Endodermal cell (in vitro differentiated cells): ENCODE measurements at regions not wholly inside any gene's neighbourhood (a gene's known extent, or its start where the extent isn't known, plus 50 kb on each side); places are given as distances from the start of the nearest gene placed in this dataset.

Experiments used
- DNase-seq: peaks from one replicate; pipeline ENCODE4 v3.0.0-alpha.2; 2017
- H3K27ac ChIP-seq: 2 replicates; pipeline ENCODE4 v1.5.1; 2013; ENCODE audit warnings: mild to moderate bottlenecking, low read depth, low read length, moderate library complexity
- H3K27me3 ChIP-seq: 2 replicates; pipeline ENCODE4 v1.6.1; 2013; ENCODE audit warnings: mild to moderate bottlenecking, low read length, moderate library complexity; ENCODE audit not compliant: insufficient read depth, control insufficient read depth, poor library complexity, severe bottlenecking
- H3K36me3 ChIP-seq: 2 replicates; pipeline ENCODE4 v1.7.0; 2013; ENCODE audit warnings: mild to moderate bottlenecking, low read length, moderate library complexity; ENCODE audit not compliant: control insufficient read depth, insufficient read depth
- H3K4me1 ChIP-seq: one replicate; pipeline ENCODE4 v1.7.0; 2013; ENCODE audit warnings: low read length; ENCODE audit not compliant: control insufficient read depth, insufficient read depth
- H3K4me3 ChIP-seq: 2 replicates; pipeline ENCODE4 v1.5.1; 2013; ENCODE audit warnings: mild to moderate bottlenecking, low read length, moderate library complexity
- H3K9ac ChIP-seq: 2 replicates; pipeline ENCODE4 v1.6.1; 2013; ENCODE audit warnings: mild to moderate bottlenecking, low read length, moderate library complexity; ENCODE audit not compliant: poor library complexity, severe bottlenecking; ENCODE audit errors: extremely low read depth
- H3K9me3 ChIP-seq: 2 replicates; pipeline ENCODE4 v1.6.1; 2013; ENCODE audit warnings: mild to moderate bottlenecking, low read length, moderate library complexity; ENCODE audit not compliant: control insufficient read depth
- H3K27ac Mint-ChIP-seq: 2 replicates; pipeline ENCODE4 v1.8.0; 2020; ENCODE audit warnings: mixed read lengths
- H3K27me3 Mint-ChIP-seq: 2 replicates; pipeline ENCODE4 v1.8.0; 2021; ENCODE audit warnings: mild to moderate bottlenecking, mixed read lengths; ENCODE audit not compliant: insufficient read depth
- H3K36me3 Mint-ChIP-seq: 2 replicates; pipeline ENCODE4 v1.8.0; 2020; ENCODE audit warnings: low read depth, mixed read lengths
- H3K4me1 Mint-ChIP-seq: 2 replicates; pipeline ENCODE4 v1.8.0; 2020; ENCODE audit warnings: mixed read lengths
- H3K4me3 Mint-ChIP-seq: 2 replicates; pipeline ENCODE4 v1.8.0; 2020; ENCODE audit warnings: mild to moderate bottlenecking, moderate library complexity, mixed read lengths
- H3K9me3 Mint-ChIP-seq: 2 replicates; pipeline ENCODE4 v1.8.0; 2020; ENCODE audit warnings: mild to moderate bottlenecking, mixed read lengths
- WGBS, 2 experiments: methylation state at CpG; one replicate each; pipeline versions ENCODE4 v1.1.5 to v1.1.7; 2013; ENCODE audit warnings: missing lambda C conversion rate in 2 of 2, mixed read lengths in 1 of 2; ENCODE audit not compliant: insufficient coverage in 1 of 2, insufficient read length in 1 of 2; 5-methylcytosine and 5-hydroxymethylcytosine counted together
- TF ChIP-seq, protein P1 (sequence below): fragments of 200-600 bp; sonication (generic); conservative IDR thresholded peaks from 2 replicates; pipeline ENCODE4 v1.5.0; 2021; ENCODE audit warnings: antibody characterized with exemption, mild to moderate bottlenecking

DNA sequence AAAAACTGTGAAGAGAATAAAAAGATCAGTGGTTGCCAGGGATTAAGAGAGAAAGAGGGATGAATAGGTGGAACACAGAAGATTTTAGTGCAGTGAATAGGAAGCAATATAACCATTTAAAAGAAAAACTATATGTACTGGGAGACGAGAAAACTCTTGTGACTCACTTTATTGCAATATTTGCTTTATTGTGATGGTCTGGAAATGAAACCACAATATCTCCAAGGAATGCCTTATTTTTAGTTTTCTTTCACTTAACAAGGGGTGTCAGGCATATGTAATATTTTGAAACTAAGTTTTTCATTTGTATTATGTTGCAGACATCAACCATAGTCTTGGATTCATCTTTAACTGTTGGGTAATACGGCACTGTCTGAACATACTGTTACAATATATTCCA lies 1308.2 kb downstream of the PCDH9 start:
- H3K36me3 ChIP-seq: no peaks in the 10 kb centered on the region
- H3K4me1 ChIP-seq: no peaks in the 10 kb centered on the region
- Mint-ChIP-seq H3K36me3 (no peaks in the 10 kb centered on the region), H3K27me3 (peaks cover 6% of the 10 kb centered on the region), H3K27ac (no peak overlapping the region), H3K9me3 (no peaks in the 10 kb centered on the region), H3K4me3 (no peak overlapping the region), H3K4me1 (peaks cover under 1% of the 10 kb centered on the region)
- no peaks in the 10 kb centered on the region for H3K27me3 ChIP-seq
- H3K27ac ChIP-seq: no peak overlapping the region
- no peaks in the 10 kb centered on the region for H3K9me3 ChIP-seq
- TF ChIP-seq, protein P1, sequence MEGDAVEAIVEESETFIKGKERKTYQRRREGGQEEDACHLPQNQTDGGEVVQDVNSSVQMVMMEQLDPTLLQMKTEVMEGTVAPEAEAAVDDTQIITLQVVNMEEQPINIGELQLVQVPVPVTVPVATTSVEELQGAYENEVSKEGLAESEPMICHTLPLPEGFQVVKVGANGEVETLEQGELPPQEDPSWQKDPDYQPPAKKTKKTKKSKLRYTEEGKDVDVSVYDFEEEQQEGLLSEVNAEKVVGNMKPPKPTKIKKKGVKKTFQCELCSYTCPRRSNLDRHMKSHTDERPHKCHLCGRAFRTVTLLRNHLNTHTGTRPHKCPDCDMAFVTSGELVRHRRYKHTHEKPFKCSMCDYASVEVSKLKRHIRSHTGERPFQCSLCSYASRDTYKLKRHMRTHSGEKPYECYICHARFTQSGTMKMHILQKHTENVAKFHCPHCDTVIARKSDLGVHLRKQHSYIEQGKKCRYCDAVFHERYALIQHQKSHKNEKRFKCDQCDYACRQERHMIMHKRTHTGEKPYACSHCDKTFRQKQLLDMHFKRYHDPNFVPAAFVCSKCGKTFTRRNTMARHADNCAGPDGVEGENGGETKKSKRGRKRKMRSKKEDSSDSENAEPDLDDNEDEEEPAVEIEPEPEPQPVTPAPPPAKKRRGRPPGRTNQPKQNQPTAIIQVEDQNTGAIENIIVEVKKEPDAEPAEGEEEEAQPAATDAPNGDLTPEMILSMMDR: no peak
- H3K4me3 ChIP-seq: no peak overlapping the region
- H3K9ac ChIP-seq: no peak overlapping the region
- no peak for DNase-seq
- WGBS, 2 experiments: 90% methylated on average over 2 of the region's 2 CpGs; no CpG with 5 or more reads in 1 of the 2 experiments

DNA sequence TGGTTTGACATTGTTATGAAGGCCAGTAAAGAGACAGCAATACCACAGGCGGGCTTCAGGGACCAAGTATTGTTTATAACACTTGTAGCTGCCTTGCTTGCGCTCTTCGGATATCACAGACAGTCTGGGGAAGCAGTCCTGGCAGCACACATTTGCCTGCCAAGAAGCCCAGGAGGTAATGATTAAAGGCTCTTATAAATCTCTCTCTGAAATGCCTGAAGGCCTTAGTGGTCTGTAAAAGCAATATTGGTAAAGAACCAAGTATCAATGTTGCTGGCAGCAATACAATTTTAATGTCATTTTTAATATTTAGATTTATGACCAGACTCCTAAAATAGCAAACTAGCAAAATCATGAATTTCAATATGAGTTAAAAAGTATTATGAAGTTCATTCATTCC lies 1312.4 kb downstream of the PCDH9 start:
- Mint-ChIP-seq H3K4me3 (no peak overlapping the region), H3K36me3 (no peaks in the 10 kb centered on the region), H3K27me3 (no peaks in the 10 kb centered on the region), H3K9me3 (no peaks in the 10 kb centered on the region), H3K27ac (no peak overlapping the region), H3K4me1 (peaks cover 4% of the 10 kb centered on the region)
- no peak overlapping the region for H3K9ac ChIP-seq
- H3K27ac ChIP-seq: no peak overlapping the region
- no peaks in the 10 kb centered on the region for H3K9me3 ChIP-seq
- WGBS, 2 experiments: 88 to 94% methylated on average over 3 of the region's 3 CpGs
- no peak for DNase-seq
- TF ChIP-seq, protein P1: no peak
- H3K4me3 ChIP-seq: no peak overlapping the region
- peaks cover 8% of the 10 kb centered on the region for H3K27me3 ChIP-seq
- no peaks in the 10 kb centered on the region for H3K36me3 ChIP-seq
- no peaks in the 10 kb centered on the region for H3K4me1 ChIP-seq

DNA sequence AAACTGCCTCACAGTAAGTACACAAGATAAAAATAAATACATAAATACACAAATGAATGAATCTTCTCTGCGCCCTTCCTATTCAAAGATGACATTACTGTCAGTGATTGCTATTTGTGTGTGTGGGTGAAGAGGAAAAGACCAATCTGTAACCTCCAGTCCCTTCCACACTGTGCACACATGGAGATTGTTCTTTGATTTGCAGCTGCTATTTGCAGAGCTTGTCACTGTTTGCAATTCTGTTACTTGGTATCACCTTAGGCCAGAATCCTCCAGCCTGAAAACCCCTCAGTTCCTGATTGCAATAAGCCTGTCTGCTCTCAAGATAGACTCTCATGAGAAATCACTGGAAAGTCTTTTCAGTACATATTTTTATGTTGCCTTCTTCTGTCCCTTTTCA lies 1314.9 kb downstream of the PCDH9 start:
- Histone ChIP-seq H3K27ac (no peak overlapping the region), H3K36me3 (no peaks in the 10 kb centered on the region), H3K9ac (no peak overlapping the region), H3K4me1 (no peaks in the 10 kb centered on the region), H3K9me3 (no peaks in the 10 kb centered on the region), H3K4me3 (no peak overlapping the region), H3K27me3 (peaks cover 23% of the 10 kb centered on the region)
- DNase-seq: no peak
- H3K9me3 Mint-ChIP-seq: no peaks in the 10 kb centered on the region
- H3K27me3 Mint-ChIP-seq: peaks cover 8% of the 10 kb centered on the region
- H3K36me3 Mint-ChIP-seq: no peaks in the 10 kb centered on the region
- H3K4me3 Mint-ChIP-seq: no peak overlapping the region
- peaks cover 4% of the 10 kb centered on the region for H3K4me1 Mint-ChIP-seq
- TF ChIP-seq, protein P1: no peak
- WGBS, 2 experiments: no CpG with 5 or more reads among the region's 1 CpG
- no peak overlapping the region for H3K27ac Mint-ChIP-seq
